ENCODE measurements at regions not wholly inside any gene's neighbourhood (a gene's known extent, or its start where the extent isn't known, plus 50 kb on each side); places are given as distances from the start of the nearest gene placed in this dataset.

GRCh38 chr9:2289263-2289662 lies 274.1 kb downstream of the SMARCA2 start:
- no peak for TF ChIP-seq CTCF (conservative IDR thresholded peaks at IDR 0.05; ENCODE audit: low read length)
- TF ChIP-seq EZH2phosphoT487 (IDR thresholded peaks at IDR 0.05; ENCODE audit: borderline replicate concordance), result no peak

All from Loucy (cell line).